NCI-H69 (cell line): ENCODE measurements at regions not wholly inside any gene's neighbourhood (a gene's known extent, or its start where the extent isn't known, plus 50 kb on each side); places are given as distances from the start of the nearest gene placed in this dataset.
A peak's percentile ranks its signal among the peaks of the same experiment; 100 is the strongest.

ENCODE experiments used
- DNase-seq: peaks from one replicate; lab custom pipeline; 2025; lab: John Stamatoyannopoulos, UW

- peak; percentile 97 for DNase-seq
Measured at GRCh38 chr18:59961070-59961469, 61.3 kb downstream of the PMAIP1 start.

GRCh38 chr18:59960272-59960671 lies 60.5 kb downstream of the PMAIP1 start:
- no peak for DNase-seq

GRCh38 chr18:59959606-59960005 lies 59.8 kb downstream of the PMAIP1 start:
- no peak for DNase-seq

GRCh38 chr18:59959073-59959472 lies 59.3 kb downstream of the PMAIP1 start:
- no peak for DNase-seq

GRCh38 chr18:59957957-59958356 lies 58.2 kb downstream of the PMAIP1 start:
- DNase-seq: peak; percentile 100

GRCh38 chr18:59954755-59955156 lies 55.0 kb downstream of the PMAIP1 start:
- no peak for DNase-seq

- no peak for DNase-seq
Measured at GRCh38 chr18:59954241-59954640, 54.4 kb downstream of the PMAIP1 start.
